ENCODE measurements at regions not wholly inside any gene's neighbourhood (a gene's known extent, or its start where the extent isn't known, plus 50 kb on each side); places are given as distances from the start of the nearest gene placed in this dataset.

GRCh38 chr1:119308806-119309205 lies 59.8 kb upstream of the HAO2 start:
- DNase-seq = no peak

GRCh38 chr1:119310301-119310700 lies 58.3 kb upstream of the HAO2 start:
- DNase-seq = no peak

DNA sequence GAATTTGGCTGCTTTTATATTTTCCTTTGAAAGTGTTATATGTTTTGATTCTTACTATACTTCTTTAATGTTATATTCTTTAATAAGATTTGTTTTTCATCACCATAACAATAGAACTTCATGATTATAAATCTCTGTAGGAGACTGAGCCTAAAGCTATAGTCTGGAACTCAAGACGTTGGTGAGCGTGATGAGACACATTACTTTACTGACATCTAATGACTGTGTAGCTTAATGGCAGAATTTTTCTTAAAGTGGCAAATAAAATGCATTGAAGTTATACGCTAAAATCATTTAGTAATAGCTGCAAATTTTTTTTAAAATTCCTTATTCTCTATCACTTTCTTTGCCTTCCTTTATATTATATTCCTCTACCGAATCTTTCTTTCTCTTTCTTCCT lies 56.1 kb upstream of the HAO2 start:
- DNase-seq = no peak

DNA sequence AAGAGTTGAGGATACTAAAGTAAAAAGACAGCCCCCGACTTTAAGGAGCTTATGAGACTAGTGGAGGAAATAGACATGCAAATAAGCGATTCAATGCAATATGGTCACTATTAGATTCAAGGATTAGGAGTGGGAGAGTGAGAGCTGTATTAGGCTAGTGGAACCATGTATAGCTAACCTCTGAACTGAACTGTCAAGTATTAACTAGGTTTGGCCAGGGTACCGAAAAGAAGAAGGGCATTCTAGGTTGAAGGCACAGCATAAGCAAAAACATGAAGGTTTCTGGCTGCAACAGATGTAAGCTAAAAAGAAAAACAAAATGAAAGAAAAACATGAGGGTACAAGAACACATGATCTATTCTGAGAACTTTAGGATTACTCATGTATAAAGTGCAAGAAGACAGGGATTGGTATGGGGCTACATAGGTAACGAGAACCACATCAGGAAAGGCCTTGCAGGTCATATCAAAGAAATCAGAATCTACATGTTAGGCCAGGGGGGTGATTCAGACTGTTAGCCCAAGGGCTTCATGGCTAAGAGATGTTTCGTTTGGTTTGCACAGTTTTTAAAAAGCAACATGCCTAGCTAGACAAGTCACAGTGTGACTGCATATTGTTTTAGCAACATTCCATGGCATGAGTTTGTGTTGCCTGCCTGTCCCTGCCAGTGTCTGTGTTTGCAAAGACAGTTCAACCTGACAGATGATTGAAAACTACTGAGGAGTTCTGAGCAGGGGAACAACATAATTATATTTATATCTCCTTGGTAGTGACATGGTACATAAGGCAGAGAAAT lies 54.4 kb upstream of the HAO2 start:
- no peak for DNase-seq

GRCh38 chr1:119316870-119317416 lies 51.6 kb upstream of the HAO2 start:
- no peak for DNase-seq

GRCh38 chr1:119318466-119319309 lies 49.9 kb upstream of the HAO2 start:
- no peak for DNase-seq
